ENCODE measurements at regions not wholly inside any gene's neighbourhood (a gene's known extent, or its start where the extent isn't known, plus 50 kb on each side); places are given as distances from the start of the nearest gene placed in this dataset.

DNA sequence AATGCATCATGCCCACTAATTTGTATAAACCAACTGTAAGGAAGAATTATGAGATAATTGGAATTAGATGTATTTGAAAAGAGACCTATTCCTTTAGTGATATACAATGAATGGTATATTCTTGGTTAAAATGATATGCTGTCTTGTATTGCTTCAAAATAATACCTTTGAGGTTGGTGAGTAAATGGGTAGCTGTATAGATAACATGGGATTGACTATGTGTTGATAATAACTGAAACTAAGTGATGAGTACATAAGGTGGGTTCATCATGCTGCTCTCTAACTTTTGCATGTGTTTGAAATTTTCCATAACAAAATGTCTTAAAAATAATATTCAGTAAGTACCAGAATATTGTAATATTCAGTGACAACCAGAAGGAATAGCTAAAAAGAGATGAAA lies 272.6 kb upstream of the ZPLD1 start:
- no peak overlapping the region for H3K14ac ChIP-seq (ENCODE audit: low read length in 2 of 2)
- H2BK15ac ChIP-seq (ENCODE audit: low read depth, poor library complexity, severe bottlenecking) = no peak overlapping the region
- H3K36me3 ChIP-seq (ENCODE audit: control insufficient read depth in 1 of 2, insufficient read depth in 2 of 2, low read depth in 1 of 2, low read length in 2 of 2) = no peaks in the 10 kb centered on the region
- H3K27ac ChIP-seq (ENCODE audit: low read length, poor library complexity, severe bottlenecking) = no peak overlapping the region
- H2BK120ac ChIP-seq (ENCODE audit: low read depth, low read length) = no peak overlapping the region
- H2AFZ ChIP-seq (ENCODE audit: low read depth, low read length) = no peak overlapping the region
- no peak overlapping the region for H3K4me3 ChIP-seq (ENCODE audit: insufficient read depth in 1 of 2, low read depth in 1 of 2, low read length in 2 of 2)
- H3K18ac ChIP-seq (ENCODE audit: low read depth in 1 of 2, low read length in 2 of 2) = no peak overlapping the region
- no peak overlapping the region for H3K23ac ChIP-seq (ENCODE audit: low read length in 2 of 2)
- no peaks in the 10 kb centered on the region for H3K79me1 ChIP-seq (replicated peaks; ENCODE audit: low read length, poor library complexity, severe bottlenecking)
- no peak overlapping the region for H2BK12ac ChIP-seq (ENCODE audit: low read length in 2 of 2)
- H3K27me3 ChIP-seq (ENCODE audit: control insufficient read depth in 1 of 2, insufficient read depth in 1 of 2, low read length in 2 of 2) = no peaks in the 10 kb centered on the region
- no peak overlapping the region for H3K4me2 ChIP-seq (ENCODE audit: low read length, poor library complexity, severe bottlenecking)
- no peak overlapping the region for H4K8ac ChIP-seq (ENCODE audit: low read length)
- H3K4ac ChIP-seq (ENCODE audit: low read depth in 1 of 2, low read length in 2 of 2) = no peak overlapping the region
- DNase-seq = no peak
- H4K91ac ChIP-seq (ENCODE audit: low read length) = no peak overlapping the region
- no peak overlapping the region for H2BK5ac ChIP-seq (ENCODE audit: low read depth, low read length, poor library complexity, severe bottlenecking)
- H3K9ac ChIP-seq (ENCODE audit: low read length) = peak overlapping the region; percentile 38
- H3K9me3 ChIP-seq (ENCODE audit: control insufficient read depth, low read length) = no peaks in the 10 kb centered on the region
- H2AK5ac ChIP-seq (ENCODE audit: low read length, severe bottlenecking) = no peak overlapping the region
- peaks cover 1% of the 10 kb centered on the region for H3K4me1 ChIP-seq (ENCODE audit: control insufficient read depth, insufficient read depth, low read depth, low read length)

DNA sequence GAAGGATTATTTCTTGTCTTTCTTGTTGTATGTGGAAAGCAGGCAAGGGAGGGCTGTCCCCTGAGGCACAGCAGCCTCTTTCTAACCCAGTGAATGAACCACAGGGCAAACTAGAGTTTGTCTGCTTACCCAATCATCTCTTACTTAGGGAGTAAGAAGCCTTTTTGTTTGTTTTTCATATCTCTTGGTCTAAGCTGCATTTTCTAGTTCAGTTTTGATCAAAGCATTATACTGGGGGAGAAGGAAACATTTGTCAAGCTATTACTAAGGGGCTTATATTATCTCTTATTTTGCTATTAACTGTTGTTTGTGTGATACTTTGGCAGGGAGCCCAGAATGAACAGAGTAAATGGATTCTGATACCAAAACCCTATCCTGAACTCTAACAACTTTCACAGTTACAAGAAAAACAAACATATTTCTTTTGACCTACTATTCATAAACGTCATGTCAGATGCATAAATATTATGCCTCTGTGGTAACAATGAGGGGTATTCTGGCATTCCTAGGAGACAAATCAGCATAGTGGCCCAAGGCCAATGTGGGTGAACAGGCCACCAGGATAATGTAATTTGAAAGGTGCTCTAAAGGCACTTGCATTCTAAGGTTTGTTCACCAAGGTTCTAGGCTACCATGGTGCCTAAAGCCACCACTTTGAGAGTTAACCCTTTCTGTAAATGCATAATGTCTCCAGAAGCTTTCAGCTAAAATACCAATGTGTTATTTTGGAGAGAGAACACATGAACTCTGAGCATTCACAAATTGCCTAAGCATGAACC lies 271.6 kb upstream of the ZPLD1 start:
- Histone ChIP-seq H3K27me3 (ENCODE audit: control insufficient read depth in 1 of 2, insufficient read depth in 1 of 2, low read length in 2 of 2) (no peaks in the 10 kb centered on the region), H3K9me3 (ENCODE audit: control insufficient read depth, low read length) (no peaks in the 10 kb centered on the region), H2AFZ (ENCODE audit: low read depth, low read length) (no peak overlapping the region), H3K4ac (ENCODE audit: low read depth in 1 of 2, low read length in 2 of 2) (no peak overlapping the region), H3K23ac (ENCODE audit: low read length in 2 of 2) (no peak overlapping the region), H2BK12ac (ENCODE audit: low read length in 2 of 2) (peak overlapping the region in 1 of 2 experiments; percentile 39), H3K27ac (ENCODE audit: low read length, poor library complexity, severe bottlenecking) (peak overlapping the region; percentile 79), H3K4me1 (ENCODE audit: control insufficient read depth, insufficient read depth, low read depth, low read length) (no peaks in the 10 kb centered on the region), H3K79me1 (replicated peaks; ENCODE audit: low read length, poor library complexity, severe bottlenecking) (no peaks in the 10 kb centered on the region), H2BK120ac (ENCODE audit: low read depth, low read length) (no peak overlapping the region), H2BK5ac (ENCODE audit: low read depth, low read length, poor library complexity, severe bottlenecking) (no peak overlapping the region), H3K18ac (ENCODE audit: low read depth in 1 of 2, low read length in 2 of 2) (no peak overlapping the region), H2AK5ac (ENCODE audit: low read length, severe bottlenecking) (peak overlapping the region; percentile 2), H3K4me2 (ENCODE audit: low read length, poor library complexity, severe bottlenecking) (no peak overlapping the region), H3K36me3 (ENCODE audit: control insufficient read depth in 1 of 2, insufficient read depth in 2 of 2, low read depth in 1 of 2, low read length in 2 of 2) (no peaks in the 10 kb centered on the region), H2BK15ac (ENCODE audit: low read depth, poor library complexity, severe bottlenecking) (no peak overlapping the region), H3K14ac (ENCODE audit: low read length in 2 of 2) (no peak overlapping the region), H4K91ac (ENCODE audit: low read length) (no peak overlapping the region), H3K4me3 (ENCODE audit: insufficient read depth in 1 of 2, low read depth in 1 of 2, low read length in 2 of 2) (no peak overlapping the region), H4K8ac (ENCODE audit: low read length) (no peak overlapping the region), H3K9ac (ENCODE audit: low read length) (peak overlapping the region; percentile 38)
- 0% methylated on average over 1 of the region's 1 CpG for WGBS
- DNase-seq = peak; percentile 83

DNA sequence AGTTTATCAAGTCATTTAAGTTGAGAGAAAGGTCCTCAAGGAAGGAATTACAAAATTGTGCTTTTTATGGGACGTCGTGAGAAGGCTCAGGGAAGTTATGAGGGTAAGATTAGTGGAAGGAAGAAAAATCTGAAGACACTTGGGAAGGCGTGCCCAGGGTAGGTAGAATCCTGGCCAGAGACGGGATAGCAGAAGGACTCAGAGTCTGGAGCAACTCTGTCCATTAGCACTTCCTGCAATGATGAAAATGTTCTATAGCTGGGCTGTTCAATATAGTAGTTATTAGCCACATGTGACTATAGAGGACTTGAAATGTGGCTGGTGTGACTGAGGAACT lies 271.0 kb upstream of the ZPLD1 start:
- Histone ChIP-seq H3K79me1 (replicated peaks; ENCODE audit: low read length, poor library complexity, severe bottlenecking) (no peaks in the 10 kb centered on the region), H3K14ac (ENCODE audit: low read length in 2 of 2) (no peak overlapping the region), H3K4me2 (ENCODE audit: low read length, poor library complexity, severe bottlenecking) (no peak overlapping the region), H2AK5ac (ENCODE audit: low read length, severe bottlenecking) (no peak overlapping the region), H2AFZ (ENCODE audit: low read depth, low read length) (no peak overlapping the region), H3K23ac (ENCODE audit: low read length in 2 of 2) (no peak overlapping the region), H3K36me3 (ENCODE audit: control insufficient read depth in 1 of 2, insufficient read depth in 2 of 2, low read depth in 1 of 2, low read length in 2 of 2) (no peaks in the 10 kb centered on the region), H3K4me1 (ENCODE audit: control insufficient read depth, insufficient read depth, low read depth, low read length) (no peaks in the 10 kb centered on the region), H4K8ac (ENCODE audit: low read length) (no peak overlapping the region), H3K4ac (ENCODE audit: low read depth in 1 of 2, low read length in 2 of 2) (peak overlapping the region in 1 of 2 experiments; percentile 61), H4K91ac (ENCODE audit: low read length) (no peak overlapping the region), H2BK12ac (ENCODE audit: low read length in 2 of 2) (peak overlapping the region in 1 of 2 experiments; percentile 72), H2BK15ac (ENCODE audit: low read depth, poor library complexity, severe bottlenecking) (no peak overlapping the region), H3K27ac (ENCODE audit: low read length, poor library complexity, severe bottlenecking) (peak overlapping the region; percentile 79), H3K27me3 (ENCODE audit: control insufficient read depth in 1 of 2, insufficient read depth in 1 of 2, low read length in 2 of 2) (no peaks in the 10 kb centered on the region), H2BK5ac (ENCODE audit: low read depth, low read length, poor library complexity, severe bottlenecking) (no peak overlapping the region), H2BK120ac (ENCODE audit: low read depth, low read length) (no peak overlapping the region), H3K9me3 (ENCODE audit: control insufficient read depth, low read length) (no peaks in the 10 kb centered on the region), H3K9ac (ENCODE audit: low read length) (no peak overlapping the region), H3K4me3 (ENCODE audit: insufficient read depth in 1 of 2, low read depth in 1 of 2, low read length in 2 of 2) (no peak overlapping the region), H3K18ac (ENCODE audit: low read depth in 1 of 2, low read length in 2 of 2) (no peak overlapping the region)
- 77% methylated on average over 4 of the region's 4 CpGs for WGBS
- no peak for DNase-seq

DNA sequence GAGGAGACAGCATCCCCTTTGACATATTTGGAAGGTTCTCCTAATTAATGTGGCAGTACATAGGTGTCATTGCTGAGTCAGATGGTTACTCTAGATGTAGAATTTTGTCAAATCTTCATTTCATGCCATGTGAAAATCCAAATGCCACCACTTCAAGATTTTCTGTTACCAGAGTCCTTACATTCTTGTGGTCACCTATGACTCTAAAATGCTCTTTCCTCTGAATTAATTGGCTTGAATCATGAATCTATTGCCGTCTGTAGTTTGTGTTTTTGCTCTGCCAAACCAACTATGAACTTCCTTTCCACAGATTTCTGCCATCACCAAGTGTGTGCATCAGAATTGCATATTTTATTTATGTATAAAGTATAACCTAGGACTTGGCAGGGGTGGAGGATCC lies 269.4 kb upstream of the ZPLD1 start:
- Histone ChIP-seq H3K14ac (ENCODE audit: low read length in 2 of 2) (no peak overlapping the region), H2BK12ac (ENCODE audit: low read length in 2 of 2) (no peak overlapping the region), H3K18ac (ENCODE audit: low read depth in 1 of 2, low read length in 2 of 2) (no peak overlapping the region), H3K27ac (ENCODE audit: low read length, poor library complexity, severe bottlenecking) (peak overlapping the region; percentile 43), H2BK5ac (ENCODE audit: low read depth, low read length, poor library complexity, severe bottlenecking) (no peak overlapping the region), H3K9me3 (ENCODE audit: control insufficient read depth, low read length) (no peaks in the 10 kb centered on the region), H3K4ac (ENCODE audit: low read depth in 1 of 2, low read length in 2 of 2) (no peak overlapping the region), H2AK5ac (ENCODE audit: low read length, severe bottlenecking) (no peak overlapping the region), H3K4me3 (ENCODE audit: insufficient read depth in 1 of 2, low read depth in 1 of 2, low read length in 2 of 2) (no peak overlapping the region), H3K9ac (ENCODE audit: low read length) (no peak overlapping the region), H2BK120ac (ENCODE audit: low read depth, low read length) (no peak overlapping the region), H3K36me3 (ENCODE audit: control insufficient read depth in 1 of 2, insufficient read depth in 2 of 2, low read depth in 1 of 2, low read length in 2 of 2) (no peaks in the 10 kb centered on the region), H3K4me2 (ENCODE audit: low read length, poor library complexity, severe bottlenecking) (no peak overlapping the region), H3K27me3 (ENCODE audit: control insufficient read depth in 1 of 2, insufficient read depth in 1 of 2, low read length in 2 of 2) (no peaks in the 10 kb centered on the region), H3K23ac (ENCODE audit: low read length in 2 of 2) (no peak overlapping the region), H4K91ac (ENCODE audit: low read length) (no peak overlapping the region), H3K4me1 (ENCODE audit: control insufficient read depth, insufficient read depth, low read depth, low read length) (no peaks in the 10 kb centered on the region), H4K8ac (ENCODE audit: low read length) (no peak overlapping the region), H2AFZ (ENCODE audit: low read depth, low read length) (no peak overlapping the region), H2BK15ac (ENCODE audit: low read depth, poor library complexity, severe bottlenecking) (no peak overlapping the region), H3K79me1 (replicated peaks; ENCODE audit: low read length, poor library complexity, severe bottlenecking) (no peaks in the 10 kb centered on the region)
- DNase-seq = peak; percentile 51
- WGBS = 0% methylated on average over 1 of the region's 1 CpG

Data from mesenchymal stem cell (in vitro differentiated cells and primary cell).